Activated CD4-positive, alpha-beta T cell treated with anti-CD3 and anti-CD28 coated beads, Interleukin-2, Interleukin-6, amounts not matched to agents 100 ng/mL and 50 ng/mL, durations not matched to agents 16 hours and 8 hours (primary cell): ENCODE measurements at regions not wholly inside any gene's neighbourhood (a gene's known extent, or its start where the extent isn't known, plus 50 kb on each side); places are given as distances from the start of the nearest gene placed in this dataset.
A peak's percentile ranks its signal among the peaks of the same experiment; 100 is the strongest.
"Not testable (repeated sequence)": the region's sequence is repeated elsewhere in the genome, so short reads cannot be mapped to it uniquely, and the experiment has no call there.

Experiments used
- DNase-seq: peaks from one replicate; pipeline ENCODE4 v3.0.0-alpha.2; 2020

- no peak for DNase-seq
These were observed 164.4 kb upstream of the RORA start for GRCh38 chr15:61393524-61393923.

- DNase-seq: no peak
These were observed 161.0 kb upstream of the RORA start for GRCh38 chr15:61390138-61390537.

- DNase-seq: no peak
These were observed 160.4 kb upstream of the RORA start for GRCh38 chr15:61389334-61390028.

GRCh38 chr15:61387675-61388074 lies 158.6 kb upstream of the RORA start:
- DNase-seq: no peak

- no peak for DNase-seq
These were observed 154.3 kb upstream of the RORA start for GRCh38 chr15:61383421-61383820.

- no peak for DNase-seq
These were observed 153.8 kb upstream of the RORA start for GRCh38 chr15:61382927-61383326.

GRCh38 chr15:61381501-61381900 lies 152.4 kb upstream of the RORA start:
- DNase-seq: no peak

GRCh38 chr15:61380270-61380669 lies 151.2 kb upstream of the RORA start:
- DNase-seq: no peak

GRCh38 chr15:61379005-61379404 lies 149.9 kb upstream of the RORA start:
- DNase-seq: no peak

GRCh38 chr15:61376961-61377360 lies 147.9 kb upstream of the RORA start:
- no peak for DNase-seq

GRCh38 chr15:61376516-61376915 lies 147.4 kb upstream of the RORA start:
- no peak for DNase-seq

GRCh38 chr15:61374848-61375247 lies 145.7 kb upstream of the RORA start:
- no peak for DNase-seq

GRCh38 chr15:61367953-61368352 lies 138.9 kb upstream of the RORA start:
- DNase-seq: no peak

GRCh38 chr15:61364871-61365270 lies 135.8 kb upstream of the RORA start:
- no peak for DNase-seq

GRCh38 chr15:61362912-61363311 lies 133.8 kb upstream of the RORA start:
- DNase-seq: not testable (repeated sequence)

GRCh38 chr15:61344293-61344692 lies 115.2 kb upstream of the RORA start:
- no peak for DNase-seq

- no peak for DNase-seq
These were observed 113.3 kb upstream of the RORA start for GRCh38 chr15:61342390-61342789.

GRCh38 chr15:61339516-61339915 lies 110.4 kb upstream of the RORA start:
- no peak for DNase-seq

GRCh38 chr15:61337541-61337940 lies 108.4 kb upstream of the RORA start:
- DNase-seq: no peak

GRCh38 chr15:61336026-61336638 lies 107.0 kb upstream of the RORA start:
- DNase-seq: no peak

GRCh38 chr15:61334714-61335113 lies 105.6 kb upstream of the RORA start:
- DNase-seq: not testable (repeated sequence)

- DNase-seq: no peak
These were observed 101.9 kb upstream of the RORA start for GRCh38 chr15:61331019-61331418.

- DNase-seq: peak; percentile 1
These were observed 98.0 kb upstream of the RORA start for GRCh38 chr15:61327019-61327631.

GRCh38 chr15:61319892-61320291 lies 90.8 kb upstream of the RORA start:
- DNase-seq: no peak
